Liver (tissue), 8 donors: ENCODE measurements at regions not wholly inside any gene's neighbourhood (a gene's known extent, or its start where the extent isn't known, plus 50 kb on each side); places are given as distances from the start of the nearest gene placed in this dataset.

Experiments used
- DNase-seq: peaks from one replicate; pipeline ENCODE4 v3.0.0-alpha.2; 2017; ENCODE audit warnings: low spot score
- H3K27ac ChIP-seq, 2 donors: one replicate each; pipeline ENCODE4 v1.7.0; 2013; ENCODE audit warnings: inconsistent platforms in 2 of 2, low read length in 2 of 2, control low read depth in 1 of 2, low read depth in 1 of 2, mild to moderate bottlenecking in 1 of 2
- H3K27me3 ChIP-seq, 4 donors: one replicate each; pipeline versions ENCODE4 v1.6.1 to v1.7.0; 2013; ENCODE audit warnings: low read length in 3 of 4, inconsistent platforms in 1 of 4, mild to moderate bottlenecking in 1 of 4, moderate library complexity in 1 of 4; ENCODE audit not compliant: control insufficient read depth in 4 of 4, insufficient read depth in 4 of 4
- H3K36me3 ChIP-seq, 4 donors: one replicate each; pipeline versions ENCODE4 v1.6.1 to v1.7.0; 2013; ENCODE audit warnings: low read length in 3 of 4, mild to moderate bottlenecking in 3 of 4, low read depth in 1 of 4, moderate library complexity in 1 of 4; ENCODE audit not compliant: control insufficient read depth in 4 of 4, insufficient read depth in 3 of 4
- H3K4me1 ChIP-seq, 4 donors: one replicate each; pipeline versions ENCODE4 v1.6.1 to v1.7.0; 2013; ENCODE audit warnings: low read length in 3 of 4, mild to moderate bottlenecking in 3 of 4, moderate library complexity in 1 of 4; ENCODE audit not compliant: control insufficient read depth in 4 of 4, insufficient read depth in 4 of 4
- H3K4me3 ChIP-seq, 3 donors: one replicate each; pipeline versions ENCODE4 v1.6.1 to v1.7.0; 2013; ENCODE audit warnings: low read length in 3 of 3, control low read depth in 1 of 3, low read depth in 1 of 3, mild to moderate bottlenecking in 1 of 3
- H3K9ac ChIP-seq, 2 donors: one replicate each; pipeline ENCODE4 v1.7.0; 2013; ENCODE audit warnings: low read length in 2 of 2, mild to moderate bottlenecking in 2 of 2, moderate library complexity in 2 of 2, control low read depth in 1 of 2, low read depth in 1 of 2
- H3K9me3 ChIP-seq, 4 donors: one replicate each; pipeline versions ENCODE4 v1.6.1 to v1.7.0; 2013; ENCODE audit warnings: low read length in 3 of 4; ENCODE audit not compliant: control insufficient read depth in 4 of 4
- ATF3 ChIP-seq: IDR thresholded peaks from 2 replicates; pipeline ENCODE4 v1.6.1; 2016; ENCODE audit warnings: antibody characterized with exemption
- CTCF ChIP-seq: fragments of 150-350 bp; IDR thresholded peaks from 2 replicates; pipeline ENCODE4 v1.5.1; 2017; ENCODE audit warnings: improper control_type of control experiment, low read depth, low read length; ENCODE audit not compliant: missing input control
- EGR1 ChIP-seq, 2 donors: IDR thresholded peaks; 2 replicates each; pipeline ENCODE4 v1.6.1; 2016 to 2018; ENCODE audit warnings: antibody characterized with exemption in 2 of 2, low read depth in 2 of 2
- FOXA1 ChIP-seq: IDR thresholded peaks from 2 replicates; pipeline ENCODE4 v1.6.1; 2016; ENCODE audit warnings: antibody characterized with exemption
- FOXA2 ChIP-seq: IDR thresholded peaks from 2 replicates; pipeline ENCODE4 v1.6.1; 2016; ENCODE audit warnings: antibody characterized with exemption
- GABPA ChIP-seq, 2 donors: IDR thresholded peaks in 1 of 2; conservative IDR thresholded peaks in 1 of 2; 2 replicates each; pipeline ENCODE4 v1.6.1; 2016; ENCODE audit warnings: antibody characterized with exemption in 2 of 2, mild to moderate bottlenecking in 1 of 2, moderate library complexity in 1 of 2
- HNF4A ChIP-seq, 2 donors: conservative IDR thresholded peaks; 2 replicates each; pipeline ENCODE4 v1.6.1; 2016; ENCODE audit warnings: antibody characterized with exemption in 2 of 2, mild to moderate bottlenecking in 2 of 2
- HNF4G ChIP-seq: IDR thresholded peaks from 2 replicates; pipeline ENCODE4 v1.6.1; 2016; ENCODE audit warnings: antibody characterized with exemption
- JUND ChIP-seq, 2 donors: IDR thresholded peaks; 2 replicates each; pipeline ENCODE4 v1.6.1; 2016; ENCODE audit warnings: antibody characterized with exemption in 2 of 2
- NR2F2 ChIP-seq: IDR thresholded peaks from 2 replicates; pipeline ENCODE4 v1.6.1; 2016; ENCODE audit warnings: antibody characterized with exemption
- RAD21 ChIP-seq, 2 donors: IDR thresholded peaks; 2 replicates each; pipeline ENCODE4 v1.6.1; 2016; ENCODE audit warnings: antibody characterized with exemption in 2 of 2, mild to moderate bottlenecking in 2 of 2
- REST ChIP-seq: IDR thresholded peaks from 2 replicates; pipeline ENCODE4 v1.6.1; 2016; ENCODE audit warnings: antibody characterized with exemption, mild to moderate bottlenecking
- RXRA ChIP-seq, 2 donors: IDR thresholded peaks; 2 replicates each; pipeline ENCODE4 v1.6.1; 2017 to 2018; ENCODE audit warnings: antibody characterized with exemption in 2 of 2, mild to moderate bottlenecking in 1 of 2
- SP1 ChIP-seq: IDR thresholded peaks from 2 replicates; pipeline ENCODE4 v1.6.1; 2018; ENCODE audit warnings: antibody characterized with exemption, mild to moderate bottlenecking
- TAF1 ChIP-seq: conservative IDR thresholded peaks from 2 replicates; pipeline ENCODE4 v1.6.1; 2016; ENCODE audit warnings: antibody characterized with exemption, mild to moderate bottlenecking
- YY1 ChIP-seq: IDR thresholded peaks from 2 replicates; pipeline ENCODE4 v1.6.1; 2016; ENCODE audit warnings: antibody characterized with exemption, mild to moderate bottlenecking
- WGBS: extraction: QIAGEN DNeasy Blood & Tissue Kit; methylation state at CpG from one replicate; pipeline ENCODE4 v1.1.7; 2013; 5-methylcytosine and 5-hydroxymethylcytosine counted together
- TF ChIP-seq, protein P1 (sequence below): IDR thresholded peaks from 2 replicates; pipeline ENCODE4 v1.6.1; 2016; ENCODE audit warnings: antibody characterized with exemption
- TF ChIP-seq, protein P2 (sequence below): IDR thresholded peaks from 2 replicates; pipeline ENCODE4 v1.6.1; 2016; ENCODE audit warnings: antibody characterized with exemption
- donor health status: healthy.
- donor health status: healthy.
- donor health status: healthy.
- donor health status: healthy.
- donor health status: healthy.

- Histone ChIP-seq H3K36me3 (no peaks in the 10 kb centered on the region), H3K27ac (no peak overlapping the region), H3K4me1 (no peaks in the 10 kb centered on the region), H3K9ac (no peak overlapping the region), H3K4me3 (no peak overlapping the region), H3K27me3 (no peaks in the 10 kb centered on the region), H3K9me3 (no peaks in the 10 kb centered on the region)
- no peak for DNase-seq
- 44% methylated on average over 1 of the region's 1 CpG for WGBS
- no peak for TF ChIP-seq RAD21 (IDR thresholded peaks at IDR 0.05)
- no peak for TF ChIP-seq TAF1
- TF ChIP-seq, protein P1, sequence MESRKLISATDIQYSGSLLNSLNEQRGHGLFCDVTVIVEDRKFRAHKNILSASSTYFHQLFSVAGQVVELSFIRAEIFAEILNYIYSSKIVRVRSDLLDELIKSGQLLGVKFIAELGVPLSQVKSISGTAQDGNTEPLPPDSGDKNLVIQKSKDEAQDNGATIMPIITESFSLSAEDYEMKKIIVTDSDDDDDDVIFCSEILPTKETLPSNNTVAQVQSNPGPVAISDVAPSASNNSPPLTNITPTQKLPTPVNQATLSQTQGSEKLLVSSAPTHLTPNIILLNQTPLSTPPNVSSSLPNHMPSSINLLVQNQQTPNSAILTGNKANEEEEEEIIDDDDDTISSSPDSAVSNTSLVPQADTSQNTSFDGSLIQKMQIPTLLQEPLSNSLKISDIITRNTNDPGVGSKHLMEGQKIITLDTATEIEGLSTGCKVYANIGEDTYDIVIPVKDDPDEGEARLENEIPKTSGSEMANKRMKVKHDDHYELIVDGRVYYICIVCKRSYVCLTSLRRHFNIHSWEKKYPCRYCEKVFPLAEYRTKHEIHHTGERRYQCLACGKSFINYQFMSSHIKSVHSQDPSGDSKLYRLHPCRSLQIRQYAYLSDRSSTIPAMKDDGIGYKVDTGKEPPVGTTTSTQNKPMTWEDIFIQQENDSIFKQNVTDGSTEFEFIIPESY, result no peak
- no peak for TF ChIP-seq GABPA (IDR thresholded peaks at IDR 0.05 in 1 of 2, conservative IDR thresholded peaks at IDR 0.05 in 1 of 2)
- no peak for TF ChIP-seq ATF3
- TF ChIP-seq FOXA1, result no peak
- no peak for TF ChIP-seq RXRA (IDR thresholded peaks at IDR 0.05)
- no peak for TF ChIP-seq HNF4A (conservative IDR thresholded peaks at IDR 0.05)
- TF ChIP-seq SP1, result no peak
- no peak for TF ChIP-seq JUND (IDR thresholded peaks at IDR 0.05)
- no peak for TF ChIP-seq EGR1 (IDR thresholded peaks at IDR 0.05; ENCODE audit: low read depth in 2 of 2)
- no peak for TF ChIP-seq HNF4G
- no peak for TF ChIP-seq YY1
- TF ChIP-seq, protein P2, sequence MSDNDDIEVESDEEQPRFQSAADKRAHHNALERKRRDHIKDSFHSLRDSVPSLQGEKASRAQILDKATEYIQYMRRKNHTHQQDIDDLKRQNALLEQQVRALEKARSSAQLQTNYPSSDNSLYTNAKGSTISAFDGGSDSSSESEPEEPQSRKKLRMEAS, result no peak
- TF ChIP-seq REST, result no peak
- TF ChIP-seq NR2F2, result no peak
- no peak for TF ChIP-seq CTCF
- TF ChIP-seq FOXA2, result no peak
These were observed 146.6 kb upstream of the FAM13C start for GRCh38 chr10:59508956-59509355.

DNA sequence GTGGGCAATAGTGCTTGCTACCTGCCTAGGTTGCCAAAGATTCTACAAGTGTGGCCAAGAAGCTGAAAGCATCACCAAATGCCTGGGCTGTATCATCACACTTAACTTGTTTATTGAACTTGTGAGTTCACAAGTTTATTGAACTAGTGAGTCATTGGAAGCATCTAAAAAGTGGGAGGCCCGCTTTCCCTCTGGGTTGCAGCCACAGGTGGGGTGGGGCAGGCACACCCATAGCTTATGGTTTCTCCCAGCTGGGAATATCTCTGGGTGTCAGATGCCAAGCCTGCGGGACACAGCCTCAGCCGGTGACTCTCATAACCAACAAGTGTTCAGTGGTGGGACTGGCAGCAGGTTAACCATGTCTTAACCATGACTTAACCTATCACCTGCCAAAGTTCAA, 145.9 kb upstream of the FAM13C start:
- H3K4me3 ChIP-seq, result no peak overlapping the region
- no peaks in the 10 kb centered on the region for H3K9me3 ChIP-seq
- no peak for DNase-seq
- H3K27me3 ChIP-seq, result no peaks in the 10 kb centered on the region
- no peak overlapping the region for H3K27ac ChIP-seq
- WGBS, result 86% methylated on average over 3 of the region's 3 CpGs
- no peaks in the 10 kb centered on the region for H3K4me1 ChIP-seq
- no peak overlapping the region for H3K9ac ChIP-seq
- H3K36me3 ChIP-seq, result no peaks in the 10 kb centered on the region
- TF ChIP-seq REST (no peak), ATF3 (no peak), EGR1 (IDR thresholded peaks at IDR 0.05; ENCODE audit: low read depth in 2 of 2) (no peak), CTCF (no peak), NR2F2 (no peak)
- TF ChIP-seq, protein P2, result no peak
